ENCODE measurements at regions not wholly inside any gene's neighbourhood (a gene's known extent, or its start where the extent isn't known, plus 50 kb on each side); places are given as distances from the start of the nearest gene placed in this dataset.

- peak overlapping the region; percentile 39 for H2AFZ ChIP-seq (ENCODE audit: low read depth, low read length)
- H3K4me1 ChIP-seq (ENCODE audit: insufficient read depth, low read length): peaks cover 46% of the 10 kb centered on the region
- peak overlapping the region; percentile 87 for H3K9ac ChIP-seq (ENCODE audit: low read depth, low read length)
- DNase-seq (peak; percentile 41), ATAC-seq (ENCODE audit: insufficient read depth, low read depth) (peak; percentile 8)
- peaks cover 61% of the 10 kb centered on the region for H3K79me2 ChIP-seq (ENCODE audit: insufficient read depth, low read length)
- peaks cover 28% of the 10 kb centered on the region for H4K20me1 ChIP-seq (ENCODE audit: insufficient read depth, low read length)
- H3K4me3 ChIP-seq (ENCODE audit: low read depth in 1 of 2, low read length in 2 of 2): peak overlapping the region; percentile 77 to 88
- peak overlapping the region; percentile 100 for H3K4me2 ChIP-seq (ENCODE audit: insufficient read depth, low read length)
- no peaks in the 10 kb centered on the region for H3K9me3 ChIP-seq (ENCODE audit: insufficient read depth, low read length, severe bottlenecking)
- TF ChIP-seq EZH2 (IDR thresholded peaks at IDR 0.05; ENCODE audit: borderline replicate concordance, low read depth, low read length, severe bottlenecking) (no peak), CTCF (IDR thresholded peaks at IDR 0.05; ENCODE audit: borderline replicate concordance, extremely low read depth, low read length, poor library complexity, severe bottlenecking) (no peak)
- peaks cover 3% of the 10 kb centered on the region for H3K27me3 ChIP-seq (ENCODE audit: insufficient read depth, low read length, poor library complexity)
- H3K27ac ChIP-seq (ENCODE audit: low read length): peak overlapping the region; percentile 91
- peaks cover 4% of the 10 kb centered on the region; the same call in 1 of the 2 replicates for H3K36me3 ChIP-seq (ENCODE audit: insufficient read depth, low read length)
Observed at GRCh38 chr9:110048976-110049698, 158.8 kb downstream of the C9orf152 start.

GRCh38 chr9:110049699-110050450, 158.1 kb downstream of the C9orf152 start:
- Histone ChIP-seq H3K9ac (ENCODE audit: low read depth, low read length) (peak overlapping the region; percentile 87), H3K27ac (ENCODE audit: low read length) (peak overlapping the region; percentile 91), H3K4me1 (ENCODE audit: insufficient read depth, low read length) (peaks cover 49% of the 10 kb centered on the region), H2AFZ (ENCODE audit: low read depth, low read length) (0 out of 2 replicates have a peak overlapping the region, but pooled peaks have one; percentile 39), H3K27me3 (ENCODE audit: insufficient read depth, low read length, poor library complexity) (peaks cover 3% of the 10 kb centered on the region), H3K79me2 (ENCODE audit: insufficient read depth, low read length) (peaks cover 69% of the 10 kb centered on the region), H3K4me2 (ENCODE audit: insufficient read depth, low read length) (peak overlapping the region; percentile 100), H4K20me1 (ENCODE audit: insufficient read depth, low read length) (peaks cover 31% of the 10 kb centered on the region), H3K9me3 (ENCODE audit: insufficient read depth, low read length, severe bottlenecking) (no peaks in the 10 kb centered on the region), H3K36me3 (ENCODE audit: insufficient read depth, low read length) (peaks cover 7% of the 10 kb centered on the region), H3K4me3 (ENCODE audit: low read depth in 1 of 2, low read length in 2 of 2) (peak overlapping the region; percentile 77 to 88)
- ATAC-seq (ENCODE audit: insufficient read depth, low read depth): peak; percentile 27
- TF ChIP-seq CTCF (IDR thresholded peaks at IDR 0.05; ENCODE audit: borderline replicate concordance, extremely low read depth, low read length, poor library complexity, severe bottlenecking): no peak
- TF ChIP-seq EZH2 (IDR thresholded peaks at IDR 0.05; ENCODE audit: borderline replicate concordance, low read depth, low read length, severe bottlenecking): no peak
- DNase-seq: peak; percentile 46

GRCh38 chr9:110050925-110051355, 157.0 kb downstream of the C9orf152 start:
- DNase-seq (peak; percentile 59), ATAC-seq (ENCODE audit: insufficient read depth, low read depth) (peak; percentile 60)
- Histone ChIP-seq H3K4me2 (ENCODE audit: insufficient read depth, low read length) (peak overlapping the region; percentile 100), H3K4me1 (ENCODE audit: insufficient read depth, low read length) (peaks cover 54% of the 10 kb centered on the region), H3K27me3 (ENCODE audit: insufficient read depth, low read length, poor library complexity) (peaks cover 3% of the 10 kb centered on the region), H3K36me3 (ENCODE audit: insufficient read depth, low read length) (peaks cover 9% of the 10 kb centered on the region), H3K9me3 (ENCODE audit: insufficient read depth, low read length, severe bottlenecking) (no peaks in the 10 kb centered on the region), H4K20me1 (ENCODE audit: insufficient read depth, low read length) (peaks cover 39% of the 10 kb centered on the region), H3K4me3 (ENCODE audit: low read depth in 1 of 2, low read length in 2 of 2) (peak overlapping the region; percentile 77 to 88; a peak in 3 of 4 replicates), H2AFZ (ENCODE audit: low read depth, low read length) (no peak overlapping the region), H3K79me2 (ENCODE audit: insufficient read depth, low read length) (peaks cover 79% of the 10 kb centered on the region), H3K27ac (ENCODE audit: low read length) (peak overlapping the region; percentile 91), H3K9ac (ENCODE audit: low read depth, low read length) (peak overlapping the region; percentile 87)
- TF ChIP-seq CTCF (IDR thresholded peaks at IDR 0.05; ENCODE audit: borderline replicate concordance, extremely low read depth, low read length, poor library complexity, severe bottlenecking): no peak
- TF ChIP-seq EZH2 (IDR thresholded peaks at IDR 0.05; ENCODE audit: borderline replicate concordance, low read depth, low read length, severe bottlenecking): no peak

All from DND-41 (cell line).